ENCODE measurements at regions not wholly inside any gene's neighbourhood (a gene's known extent, or its start where the extent isn't known, plus 50 kb on each side); places are given as distances from the start of the nearest gene placed in this dataset.

DNA sequence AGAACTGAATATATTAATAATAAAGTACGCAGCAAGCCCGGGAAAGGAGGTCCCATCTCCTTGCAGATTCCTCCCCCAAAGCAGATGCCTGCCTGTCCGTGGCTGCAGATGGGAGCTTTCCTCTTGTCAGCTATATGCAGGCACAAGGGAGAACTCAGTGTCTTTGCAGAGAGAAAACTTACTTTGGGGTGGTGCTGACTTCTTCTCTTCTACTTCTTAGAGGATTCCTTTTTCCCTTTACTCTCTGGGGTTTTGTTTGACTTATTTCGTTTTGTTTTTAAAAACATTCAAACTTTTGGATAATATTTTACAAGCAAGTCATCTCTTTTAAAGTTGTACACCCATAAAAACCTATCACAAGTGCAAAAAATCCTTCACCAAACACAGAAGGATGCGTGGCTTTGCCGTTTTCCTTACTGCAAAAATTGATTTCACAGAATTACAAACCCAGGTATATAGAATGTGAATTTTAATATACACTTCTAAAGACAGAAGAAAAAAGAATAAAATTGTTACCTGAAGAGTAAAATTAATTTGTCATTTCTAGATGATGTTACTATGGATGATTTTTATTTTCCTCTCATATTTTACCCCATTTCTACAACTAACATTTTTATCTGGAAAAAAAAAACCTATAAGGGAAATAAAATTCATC, 65.3 kb upstream of the IGF1R start:
- Histone ChIP-seq H3K9me2 (ENCODE audit: insufficient read depth, low read length) (no peaks in the 10 kb centered on the region), H3K4me1 (ENCODE audit: insufficient read depth, low read length, poor library complexity, severe bottlenecking) (no peaks in the 10 kb centered on the region), H3K36me3 (ENCODE audit: insufficient read depth, low read length) (no peaks in the 10 kb centered on the region), H3K79me2 (ENCODE audit: insufficient read depth, low read depth, low read length) (no peaks in the 10 kb centered on the region), H4K20me1 (ENCODE audit: insufficient read depth, low read length) (no peaks in the 10 kb centered on the region), H3K4me3 (ENCODE audit: low read depth, low read length, poor library complexity, severe bottlenecking) (no peak overlapping the region), H3K9me3 (ENCODE audit: low read length) (no peaks in the 10 kb centered on the region), H3K4me2 (ENCODE audit: low read length) (no peak overlapping the region), H2AFZ (ENCODE audit: low read length) (no peak overlapping the region), H3K27ac (ENCODE audit: low read depth, low read length, poor library complexity, severe bottlenecking) (no peak overlapping the region)
- DNase-seq (ENCODE audit: low spot score): no peak
- TF ChIP-seq, protein P1, sequence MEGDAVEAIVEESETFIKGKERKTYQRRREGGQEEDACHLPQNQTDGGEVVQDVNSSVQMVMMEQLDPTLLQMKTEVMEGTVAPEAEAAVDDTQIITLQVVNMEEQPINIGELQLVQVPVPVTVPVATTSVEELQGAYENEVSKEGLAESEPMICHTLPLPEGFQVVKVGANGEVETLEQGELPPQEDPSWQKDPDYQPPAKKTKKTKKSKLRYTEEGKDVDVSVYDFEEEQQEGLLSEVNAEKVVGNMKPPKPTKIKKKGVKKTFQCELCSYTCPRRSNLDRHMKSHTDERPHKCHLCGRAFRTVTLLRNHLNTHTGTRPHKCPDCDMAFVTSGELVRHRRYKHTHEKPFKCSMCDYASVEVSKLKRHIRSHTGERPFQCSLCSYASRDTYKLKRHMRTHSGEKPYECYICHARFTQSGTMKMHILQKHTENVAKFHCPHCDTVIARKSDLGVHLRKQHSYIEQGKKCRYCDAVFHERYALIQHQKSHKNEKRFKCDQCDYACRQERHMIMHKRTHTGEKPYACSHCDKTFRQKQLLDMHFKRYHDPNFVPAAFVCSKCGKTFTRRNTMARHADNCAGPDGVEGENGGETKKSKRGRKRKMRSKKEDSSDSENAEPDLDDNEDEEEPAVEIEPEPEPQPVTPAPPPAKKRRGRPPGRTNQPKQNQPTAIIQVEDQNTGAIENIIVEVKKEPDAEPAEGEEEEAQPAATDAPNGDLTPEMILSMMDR (conservative IDR thresholded peaks at IDR 0.05; ENCODE audit: low read length): no peak
- no peak; the same call in 1 of the 2 replicates for TF ChIP-seq EZH2phosphoT487 (IDR thresholded peaks at IDR 0.05; ENCODE audit: borderline replicate concordance, low read depth, low read length)
- intact Hi-C loops (cut with micrococcal nuclease; ENCODE audit: unreplicated experiment): no loop called here
- CTCF ChIA-PET (ENCODE audit: unreplicated experiment): no interaction called here
- BruUV-seq (replicated peaks): no TSS peak
- POLR2A ChIA-PET: interaction anchor here (0.6 to 0.7 kb wide), 2 partner anchors 9 to 12 kb away, joined by 4 to 5 read pairs; no protein-coding TSS in a partner anchor

DNA sequence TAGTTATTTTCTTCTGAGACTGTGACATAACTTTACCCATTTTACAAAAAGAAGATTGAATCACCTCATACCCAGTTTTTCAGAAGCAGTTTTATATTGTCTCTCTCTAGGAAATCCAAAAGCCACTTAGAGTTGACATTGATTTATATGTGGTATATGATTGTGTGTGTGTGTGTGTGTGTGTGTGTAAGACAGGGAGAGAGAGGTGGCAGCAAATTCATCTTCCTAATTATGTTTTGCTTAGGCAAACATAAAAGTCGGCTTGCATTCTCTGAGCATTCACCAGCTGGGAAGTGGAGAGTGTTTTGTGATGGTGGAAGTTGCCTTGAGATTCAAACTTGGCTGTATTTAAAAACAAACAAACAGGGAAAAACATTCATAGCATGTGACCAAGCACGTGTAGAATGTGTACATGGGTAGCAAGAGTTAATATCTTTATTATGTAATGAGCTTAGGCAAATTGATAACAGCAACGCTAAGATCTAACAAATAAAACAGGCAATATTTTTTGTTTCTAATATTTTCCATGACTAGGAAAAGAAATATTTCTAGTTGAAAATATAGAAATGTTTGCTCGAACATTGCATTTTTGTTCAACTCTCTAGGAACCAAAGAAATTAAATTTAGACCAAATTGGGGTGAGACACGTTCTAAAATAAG, 64.4 kb upstream of the IGF1R start:
- intact Hi-C loops (cut with micrococcal nuclease; ENCODE audit: unreplicated experiment): no loop called here
- no peak for TF ChIP-seq EZH2phosphoT487 (IDR thresholded peaks at IDR 0.05; ENCODE audit: borderline replicate concordance, low read depth, low read length)
- TF ChIP-seq, protein P1 (conservative IDR thresholded peaks at IDR 0.05; ENCODE audit: low read length): no peak
- no peaks in the 10 kb centered on the region for H4K20me1 ChIP-seq (ENCODE audit: insufficient read depth, low read length)
- H2AFZ ChIP-seq (ENCODE audit: low read length): no peak overlapping the region
- no peaks in the 10 kb centered on the region for H3K4me1 ChIP-seq (ENCODE audit: insufficient read depth, low read length, poor library complexity, severe bottlenecking)
- no peaks in the 10 kb centered on the region for H3K36me3 ChIP-seq (ENCODE audit: insufficient read depth, low read length)
- H3K9me3 ChIP-seq (ENCODE audit: low read length): no peaks in the 10 kb centered on the region
- CTCF ChIA-PET (ENCODE audit: unreplicated experiment): no interaction called here
- POLR2A ChIA-PET: interaction anchor here (0.6 kb wide), 1 partner anchor 11 kb away, joined by 5 read pairs; no protein-coding TSS in a partner anchor
- no peaks in the 10 kb centered on the region for H3K9me2 ChIP-seq (ENCODE audit: insufficient read depth, low read length)
- no peak overlapping the region for H3K4me3 ChIP-seq (ENCODE audit: low read depth, low read length, poor library complexity, severe bottlenecking)
- no peak overlapping the region for H3K27ac ChIP-seq (ENCODE audit: low read depth, low read length, poor library complexity, severe bottlenecking)
- DNase-seq (ENCODE audit: low spot score): no peak
- BruUV-seq (replicated peaks): no TSS peak
- H3K79me2 ChIP-seq (ENCODE audit: insufficient read depth, low read depth, low read length): no peaks in the 10 kb centered on the region
- no peak overlapping the region for H3K4me2 ChIP-seq (ENCODE audit: low read length)

DNA sequence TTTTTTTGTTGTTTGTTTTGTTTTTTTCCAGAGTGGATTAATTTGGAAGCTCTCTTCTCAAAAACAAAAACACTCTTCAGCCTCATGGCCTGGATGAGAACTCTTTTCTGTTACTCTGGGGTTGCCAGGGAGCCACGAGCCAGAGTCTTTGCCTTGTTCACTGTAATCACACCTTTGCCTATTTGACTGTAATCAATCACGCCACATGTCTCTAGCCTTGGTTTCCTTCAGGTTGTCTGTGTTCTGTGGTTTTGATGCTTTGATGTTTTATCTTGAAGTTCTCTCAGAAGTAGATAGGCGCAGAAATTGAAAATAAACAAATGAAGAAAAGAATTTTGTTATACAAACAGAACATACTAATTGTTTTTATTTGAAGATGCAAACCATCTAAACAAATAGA, 62.3 kb upstream of the IGF1R start:
- Histone ChIP-seq H3K36me3 (ENCODE audit: insufficient read depth, low read length) (no peaks in the 10 kb centered on the region), H3K79me2 (ENCODE audit: insufficient read depth, low read depth, low read length) (no peaks in the 10 kb centered on the region), H3K9me3 (ENCODE audit: low read length) (no peaks in the 10 kb centered on the region), H4K20me1 (ENCODE audit: insufficient read depth, low read length) (no peaks in the 10 kb centered on the region), H3K4me1 (ENCODE audit: insufficient read depth, low read length, poor library complexity, severe bottlenecking) (no peaks in the 10 kb centered on the region), H3K4me2 (ENCODE audit: low read length) (no peak overlapping the region), H2AFZ (ENCODE audit: low read length) (no peak overlapping the region), H3K4me3 (ENCODE audit: low read depth, low read length, poor library complexity, severe bottlenecking) (no peak overlapping the region), H3K27ac (ENCODE audit: low read depth, low read length, poor library complexity, severe bottlenecking) (no peak overlapping the region), H3K9me2 (ENCODE audit: insufficient read depth, low read length) (no peaks in the 10 kb centered on the region)
- ChIA-PET POLR2A (no interaction called here), CTCF (ENCODE audit: unreplicated experiment) (no interaction called here)
- intact Hi-C loops (cut with micrococcal nuclease; ENCODE audit: unreplicated experiment): no loop called here
- BruUV-seq (replicated peaks): no TSS peak
- TF ChIP-seq, protein P1 (conservative IDR thresholded peaks at IDR 0.05; ENCODE audit: low read length): no peak
- TF ChIP-seq EZH2phosphoT487 (IDR thresholded peaks at IDR 0.05; ENCODE audit: borderline replicate concordance, low read depth, low read length): no peak
- DNase-seq (ENCODE audit: low spot score): no peak
